ENCODE measurements at regions not wholly inside any gene's neighbourhood (a gene's known extent, or its start where the extent isn't known, plus 50 kb on each side); places are given as distances from the start of the nearest gene placed in this dataset.

DNA sequence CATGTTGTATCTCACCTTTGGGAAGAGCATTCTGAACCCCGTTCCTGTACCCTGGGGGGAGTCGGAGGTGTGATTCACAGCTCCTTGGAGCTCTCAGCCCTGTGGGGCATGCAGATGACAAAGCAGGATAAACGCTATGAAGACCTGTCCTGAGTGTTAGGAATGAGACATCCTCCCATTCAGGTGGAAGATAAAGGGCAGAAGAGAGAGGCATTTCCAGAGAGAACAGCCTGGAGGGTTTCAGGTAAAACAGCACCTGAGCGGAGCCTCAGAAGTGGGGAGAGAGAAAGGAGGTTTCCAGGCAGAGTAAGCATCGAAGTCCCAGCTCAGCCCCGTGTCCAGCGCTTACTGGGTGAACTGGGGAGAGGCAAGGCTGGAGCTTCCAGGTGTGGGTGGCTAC lies 288.9 kb downstream of the KLF6 start:
- ATAC-seq (ENCODE audit: low read depth) = no peak
- peaks cover 12% of the 10 kb centered on the region for H3K27me3 Mint-ChIP-seq
- no peak overlapping the region for H3K4me3 Mint-ChIP-seq
- DNase-seq (ENCODE audit: low spot score in 2 of 2) = no peak
- H3K4me1 Mint-ChIP-seq = no peaks in the 10 kb centered on the region
- H3K36me3 Mint-ChIP-seq = no peaks in the 10 kb centered on the region
- H3K9me3 Mint-ChIP-seq = no peaks in the 10 kb centered on the region
- H3K27ac Mint-ChIP-seq = no peak overlapping the region

GRCh38 chr10:3495281-3495680 lies 289.7 kb downstream of the KLF6 start:
- H3K4me3 Mint-ChIP-seq = no peak overlapping the region
- H3K9me3 Mint-ChIP-seq = no peaks in the 10 kb centered on the region
- H3K27ac Mint-ChIP-seq = no peak overlapping the region
- no peaks in the 10 kb centered on the region for H3K36me3 Mint-ChIP-seq
- ATAC-seq (ENCODE audit: low read depth) (no peak), DNase-seq (ENCODE audit: low spot score in 2 of 2) (no peak)
- H3K27me3 Mint-ChIP-seq = peaks cover 12% of the 10 kb centered on the region
- no peaks in the 10 kb centered on the region for H3K4me1 Mint-ChIP-seq

DNA sequence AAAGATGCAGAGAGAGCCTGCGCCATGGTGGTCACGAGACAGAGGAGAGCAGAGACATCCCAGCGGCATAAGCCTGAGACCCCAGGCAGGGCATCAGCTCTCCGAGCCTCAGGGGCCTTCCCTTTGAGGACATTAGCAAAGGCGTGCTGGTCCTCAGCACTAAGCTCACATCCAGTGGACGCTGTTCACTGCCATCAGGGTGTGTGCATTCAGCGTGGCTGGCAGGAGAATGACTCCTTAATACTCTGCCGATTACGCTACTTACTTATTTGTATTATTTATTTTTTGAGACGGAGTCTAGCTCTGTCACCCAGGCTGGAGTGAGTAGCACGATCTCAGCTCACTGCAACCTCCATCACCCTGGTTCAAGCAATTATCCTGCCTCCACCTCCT lies 290.2 kb downstream of the KLF6 start:
- H3K27me3 Mint-ChIP-seq = peaks cover 12% of the 10 kb centered on the region
- DNase-seq (ENCODE audit: low spot score in 2 of 2) (no peak), ATAC-seq (ENCODE audit: low read depth) (no peak)
- H3K27ac Mint-ChIP-seq = no peak overlapping the region
- no peaks in the 10 kb centered on the region for H3K4me1 Mint-ChIP-seq
- no peak overlapping the region for H3K4me3 Mint-ChIP-seq
- H3K36me3 Mint-ChIP-seq = no peaks in the 10 kb centered on the region
- peaks cover 2% of the 10 kb centered on the region for H3K9me3 Mint-ChIP-seq

GRCh38 chr10:3494131-3494837 lies 290.7 kb downstream of the KLF6 start:
- H3K27ac Mint-ChIP-seq = no peak overlapping the region
- peaks cover 4% of the 10 kb centered on the region for H3K9me3 Mint-ChIP-seq
- H3K4me3 Mint-ChIP-seq = no peak overlapping the region
- H3K4me1 Mint-ChIP-seq = no peaks in the 10 kb centered on the region
- no peak for DNase-seq (ENCODE audit: low spot score in 2 of 2)
- peaks cover 12% of the 10 kb centered on the region for H3K27me3 Mint-ChIP-seq
- no peak for ATAC-seq (ENCODE audit: low read depth)
- peaks cover 2% of the 10 kb centered on the region for H3K36me3 Mint-ChIP-seq

- peaks cover 12% of the 10 kb centered on the region for H3K27me3 Mint-ChIP-seq
Measured at GRCh38 chr10:3493621-3494020, 291.4 kb downstream of the KLF6 start.

GRCh38 chr10:3491571-3491970 lies 293.4 kb downstream of the KLF6 start:
- Mint-ChIP-seq H3K9me3 (peaks cover 14% of the 10 kb centered on the region), H3K4me3 (no peak overlapping the region), H3K27ac (no peak overlapping the region), H3K27me3 (peaks cover 9% of the 10 kb centered on the region), H3K36me3 (peaks cover 10% of the 10 kb centered on the region), H3K4me1 (peaks cover 3% of the 10 kb centered on the region)
- ATAC-seq (ENCODE audit: low read depth) (no peak), DNase-seq (ENCODE audit: low spot score in 2 of 2) (no peak)

More at GRCh38 chr10:3493621-3494020, 291.4 kb downstream of the KLF6 start:
- no peak for ATAC-seq (ENCODE audit: low read depth)
- peaks cover 8% of the 10 kb centered on the region for H3K9me3 Mint-ChIP-seq
- no peak overlapping the region for H3K27ac Mint-ChIP-seq
- DNase-seq (ENCODE audit: low spot score in 2 of 2) = no peak
- H3K4me3 Mint-ChIP-seq = no peak overlapping the region
- no peaks in the 10 kb centered on the region for H3K4me1 Mint-ChIP-seq
- peaks cover 5% of the 10 kb centered on the region for H3K36me3 Mint-ChIP-seq

GRCh38 chr10:3487228-3487627 lies 297.8 kb downstream of the KLF6 start:
- ATAC-seq (ENCODE audit: low read depth) (no peak), DNase-seq (ENCODE audit: low spot score in 2 of 2) (no peak)
- Mint-ChIP-seq H3K36me3 (peaks cover 14% of the 10 kb centered on the region), H3K4me3 (no peak overlapping the region), H3K4me1 (peaks cover 32% of the 10 kb centered on the region), H3K27me3 (no peaks in the 10 kb centered on the region), H3K27ac (peak overlapping the region; percentile 80), H3K9me3 (peaks cover 14% of the 10 kb centered on the region)

DNA sequence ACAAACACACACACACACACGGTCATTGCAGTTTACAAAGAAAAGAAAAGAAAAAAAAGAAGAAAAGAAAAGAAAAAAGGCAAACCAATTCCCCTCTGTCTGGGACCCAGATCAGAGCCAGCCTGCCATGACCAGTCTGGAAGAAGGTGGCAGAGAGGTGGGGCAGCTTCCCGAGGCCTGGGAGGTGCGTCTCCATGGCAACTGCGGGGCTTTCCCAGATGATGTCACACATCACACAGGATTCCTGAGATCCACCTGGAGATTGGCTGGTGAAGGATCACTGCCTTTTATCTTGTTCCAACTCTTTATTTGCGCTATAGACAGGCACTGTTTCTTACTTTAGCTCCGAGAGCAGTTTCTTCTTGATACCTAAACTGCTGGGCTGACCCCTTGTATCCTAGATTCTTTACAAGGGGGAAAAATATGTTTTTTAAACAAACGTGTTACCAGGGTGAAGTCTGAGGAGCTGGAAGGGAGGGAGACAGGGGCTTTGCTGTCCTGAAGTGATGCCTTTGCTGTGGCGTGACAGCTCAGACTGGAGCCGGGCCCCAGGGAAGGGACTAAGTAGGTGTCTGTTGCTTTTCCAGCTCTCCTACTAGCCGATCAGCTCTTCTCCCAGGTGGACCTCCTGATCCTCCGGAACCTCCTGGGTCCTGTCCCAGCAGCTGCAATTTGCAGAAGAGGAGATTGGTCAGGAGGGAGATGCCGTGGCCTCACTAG lies 298.5 kb downstream of the KLF6 start:
- H3K27ac Mint-ChIP-seq = peak overlapping the region; percentile 80
- no peak for DNase-seq (ENCODE audit: low spot score in 2 of 2)
- no peak for ATAC-seq (ENCODE audit: low read depth)
- peaks cover 14% of the 10 kb centered on the region for H3K36me3 Mint-ChIP-seq
- no peaks in the 10 kb centered on the region for H3K27me3 Mint-ChIP-seq
- H3K9me3 Mint-ChIP-seq = peaks cover 14% of the 10 kb centered on the region
- no peak overlapping the region for H3K4me3 Mint-ChIP-seq
- H3K4me1 Mint-ChIP-seq = peaks cover 36% of the 10 kb centered on the region

DNA sequence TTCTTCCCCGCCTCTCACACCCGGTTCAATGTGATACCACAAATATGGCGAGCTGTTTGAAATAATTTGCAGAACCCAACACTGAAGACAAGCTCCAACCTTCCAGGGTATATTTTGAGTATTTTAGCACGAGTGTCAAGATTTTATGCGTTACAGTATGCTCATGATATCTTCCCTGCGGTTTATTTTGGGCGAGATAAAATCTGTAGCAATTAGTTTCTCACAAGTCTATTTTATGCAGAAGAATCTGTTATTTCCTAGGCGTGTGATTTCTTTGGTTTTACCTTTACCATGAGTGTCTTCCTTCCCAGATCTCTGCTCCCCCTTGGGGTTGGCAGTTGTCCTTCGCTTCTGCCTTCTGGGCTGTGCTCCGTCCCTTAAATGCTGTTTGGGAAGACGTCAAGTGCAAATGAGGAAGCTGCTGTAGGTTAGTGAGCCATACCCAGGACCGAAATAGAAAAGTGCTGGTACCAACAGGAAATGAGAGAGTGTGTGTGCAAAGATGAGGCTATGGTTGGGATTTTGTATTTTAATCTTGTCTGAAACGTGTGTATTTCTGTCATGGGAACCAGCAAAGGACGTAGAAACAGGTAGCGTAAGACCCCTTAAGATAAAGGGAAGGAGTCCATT lies 299.8 kb downstream of the KLF6 start:
- peak overlapping the region; percentile 80 for H3K27ac Mint-ChIP-seq
- H3K4me1 Mint-ChIP-seq = peaks cover 36% of the 10 kb centered on the region

GRCh38 chr10:3484306-3485056 lies 300.5 kb downstream of the KLF6 start:
- ATAC-seq (ENCODE audit: low read depth) (peak; percentile 79), DNase-seq (ENCODE audit: low spot score in 2 of 2) (peak; percentile 46 to 61)
- Mint-ChIP-seq H3K36me3 (peaks cover 14% of the 10 kb centered on the region), H3K27ac (peak overlapping the region; percentile 80), H3K4me1 (peaks cover 36% of the 10 kb centered on the region), H3K27me3 (no peaks in the 10 kb centered on the region), H3K4me3 (peak overlapping the region; percentile 89), H3K9me3 (peaks cover 11% of the 10 kb centered on the region)

More for the DNA sequence above, 299.8 kb downstream of the KLF6 start:
- ATAC-seq (ENCODE audit: low read depth) (peak; percentile 73), DNase-seq (ENCODE audit: low spot score in 2 of 2) (peak; percentile 44 to 60)
- peaks cover 14% of the 10 kb centered on the region for H3K36me3 Mint-ChIP-seq
- no peaks in the 10 kb centered on the region for H3K27me3 Mint-ChIP-seq
- peak overlapping the region; percentile 89 for H3K4me3 Mint-ChIP-seq
- H3K9me3 Mint-ChIP-seq = peaks cover 14% of the 10 kb centered on the region

DNA sequence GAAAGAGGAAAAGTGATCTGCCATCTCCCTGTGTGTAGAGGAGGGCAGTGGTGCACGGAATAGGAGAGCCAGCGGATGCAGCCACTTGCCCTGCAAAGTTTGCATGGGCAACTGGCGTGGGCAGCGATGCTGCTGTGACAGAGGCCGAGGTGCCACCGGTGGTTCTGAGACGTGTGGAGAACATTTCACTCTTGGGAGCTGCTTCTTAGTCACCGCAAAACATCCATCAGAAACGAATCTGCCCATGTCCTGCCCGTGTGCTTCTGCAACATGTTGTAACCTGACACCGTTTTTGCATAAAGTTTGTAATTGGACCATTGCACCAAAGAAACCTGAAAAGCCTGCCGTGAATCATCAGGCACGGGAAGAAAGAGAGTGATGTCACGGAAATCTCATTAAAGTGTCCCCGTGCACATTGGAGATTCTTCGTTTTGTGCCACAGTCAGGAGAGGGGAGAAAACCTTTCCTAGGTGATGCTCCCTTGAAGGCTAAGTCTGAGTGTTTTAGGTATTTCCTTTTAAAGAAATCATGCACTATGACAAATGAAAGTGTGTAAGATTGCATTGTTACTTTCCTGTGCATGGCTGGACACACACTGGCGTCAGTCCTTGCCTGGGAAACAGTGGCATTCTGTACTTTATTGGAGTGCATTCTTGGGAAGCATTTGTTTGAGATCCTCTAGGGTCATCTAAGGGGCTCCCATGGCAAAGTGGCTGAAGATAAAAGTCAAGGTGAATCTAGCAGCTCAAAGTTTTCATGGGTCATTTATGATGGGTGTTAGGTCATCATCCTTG lies 302.6 kb downstream of the KLF6 start:
- Mint-ChIP-seq H3K27me3 (no peaks in the 10 kb centered on the region), H3K4me1 (peaks cover 38% of the 10 kb centered on the region), H3K36me3 (peaks cover 5% of the 10 kb centered on the region), H3K27ac (peak overlapping the region; percentile 73), H3K9me3 (peaks cover 1% of the 10 kb centered on the region), H3K4me3 (peak overlapping the region; percentile 51)
- DNase-seq (ENCODE audit: low spot score in 2 of 2) (no peak), ATAC-seq (ENCODE audit: low read depth) (no peak)

GRCh38 chr10:3481496-3481895 lies 303.5 kb downstream of the KLF6 start:
- Mint-ChIP-seq H3K36me3 (peaks cover 4% of the 10 kb centered on the region), H3K9me3 (no peaks in the 10 kb centered on the region), H3K27me3 (no peaks in the 10 kb centered on the region), H3K27ac (no peak overlapping the region), H3K4me3 (no peak overlapping the region), H3K4me1 (peaks cover 36% of the 10 kb centered on the region)
- no peak for DNase-seq (ENCODE audit: low spot score in 2 of 2)
- ATAC-seq (ENCODE audit: low read depth) = no peak

GRCh38 chr10:3480990-3481315 lies 304.1 kb downstream of the KLF6 start:
- peaks cover 33% of the 10 kb centered on the region for H3K4me1 Mint-ChIP-seq
- no peaks in the 10 kb centered on the region for H3K9me3 Mint-ChIP-seq
- ATAC-seq (ENCODE audit: low read depth) = no peak
- no peaks in the 10 kb centered on the region for H3K27me3 Mint-ChIP-seq
- H3K4me3 Mint-ChIP-seq = no peak overlapping the region
- DNase-seq (ENCODE audit: low spot score in 2 of 2) = no peak
- H3K27ac Mint-ChIP-seq = no peak overlapping the region
- peaks cover 4% of the 10 kb centered on the region for H3K36me3 Mint-ChIP-seq

All from memory B cell (primary cell).